HL-60 (cell line): ENCODE measurements at regions not wholly inside any gene's neighbourhood (a gene's known extent, or its start where the extent isn't known, plus 50 kb on each side); places are given as distances from the start of the nearest gene placed in this dataset.

ENCODE experiments used
- DNase-seq, 2 experiments: peaks; one replicate each; pipeline ENCODE4 v3.0.0-alpha.2; 2010 to 2020; ENCODE audit warnings: low read depth in 1 of 2, low spot score in 1 of 2
- H3K27ac ChIP-seq: fragments of 250-450 bp; sonication (Bioruptor Pico); replicated peaks from 2 replicates; pipeline ENCODE4 v1.5.1; 2020; ENCODE audit warnings: mild to moderate bottlenecking, moderate library complexity
- H3K27me3 ChIP-seq: fragments of 250-450 bp; sonication (Bioruptor Pico); 2 replicates; pipeline ENCODE4 v1.5.1; 2021; ENCODE audit warnings: mild to moderate bottlenecking, moderate library complexity; ENCODE audit not compliant: insufficient read depth, poor library complexity, severe bottlenecking
- H3K4me3 ChIP-seq: replicated peaks from 2 replicates; pipeline ENCODE4 v1.5.1; 2011; ENCODE audit warnings: mild to moderate bottlenecking, control low read depth, low read length; ENCODE audit not compliant: insufficient read depth
- CTCF ChIP-seq: IDR thresholded peaks from one replicate; pipeline ENCODE4 v1.5.1; 2011; ENCODE audit warnings: low read length, control low read depth, inconsistent platforms; ENCODE audit not compliant: insufficient read depth
- GABPA ChIP-seq: IDR thresholded peaks from 2 replicates; pipeline ENCODE4 v1.6.1; 2012; ENCODE audit warnings: low read depth
- POLR2AphosphoS5 ChIP-seq: IDR thresholded peaks from 2 replicates; pipeline ENCODE4 v1.6.1; 2012; ENCODE audit warnings: low read depth
- REST ChIP-seq: IDR thresholded peaks from 2 replicates; pipeline ENCODE4 v1.6.1; 2012; ENCODE audit warnings: low read depth; ENCODE audit not compliant: insufficient replicate concordance
- SPI1 ChIP-seq: IDR thresholded peaks from 2 replicates; pipeline ENCODE4 v1.6.1; 2012; ENCODE audit warnings: low read depth, mild to moderate bottlenecking, borderline replicate concordance

GRCh38 chr10:35949811-35950211 is 307.7 kb upstream of the FZD8 start:
- no peak overlapping the region for H3K27ac ChIP-seq
- no peak for DNase-seq
- TF ChIP-seq POLR2AphosphoS5, result no peak
- TF ChIP-seq REST, result no peak
- TF ChIP-seq CTCF, result no peak
- TF ChIP-seq SPI1, result no peak
- no peak for TF ChIP-seq GABPA

GRCh38 chr10:35946556-35946955 is 304.5 kb upstream of the FZD8 start:
- DNase-seq, result no peak
- Histone ChIP-seq H3K27ac (no peak overlapping the region), H3K4me3 (no peak overlapping the region), H3K27me3 (no peaks in the 10 kb centered on the region)
- TF ChIP-seq REST, result no peak
- TF ChIP-seq CTCF, result no peak
- no peak for TF ChIP-seq GABPA
- TF ChIP-seq POLR2AphosphoS5, result no peak
- TF ChIP-seq SPI1, result no peak

More at GRCh38 chr10:35949811-35950211, 307.7 kb upstream of the FZD8 start:
- no peaks in the 10 kb centered on the region for H3K27me3 ChIP-seq
- no peak overlapping the region for H3K4me3 ChIP-seq

GRCh38 chr10:35942057-35942456 is 300.0 kb upstream of the FZD8 start:
- Histone ChIP-seq H3K27me3 (no peaks in the 10 kb centered on the region), H3K4me3 (no peak overlapping the region), H3K27ac (no peak overlapping the region)
- DNase-seq, result no peak
- no peak for TF ChIP-seq GABPA
- no peak for TF ChIP-seq POLR2AphosphoS5
- TF ChIP-seq SPI1, result no peak
- TF ChIP-seq CTCF, result no peak
- TF ChIP-seq REST, result no peak
